HG03025 (cell line): ENCODE measurements at regions not wholly inside any gene's neighbourhood (a gene's known extent, or its start where the extent isn't known, plus 50 kb on each side); places are given as distances from the start of the nearest gene placed in this dataset.

Experiments used
- ATAC-seq: cut with Tn5 transposase; IDR thresholded peaks from one replicate; pipeline ENCODE4 v1.9.1; 2021; ENCODE audit warnings: mild to moderate bottlenecking, moderate library complexity; ENCODE audit not compliant: unreplicated experiment, low FRiP score

GRCh38 chr13:108435393-108436149, 166.1 kb downstream of the TNFSF13B start:
- ATAC-seq: no peak

- no peak for ATAC-seq
These were observed 168.0 kb downstream of the TNFSF13B start for GRCh38 chr13:108437496-108437895.

- ATAC-seq: no peak
These were observed 170.0 kb downstream of the TNFSF13B start for GRCh38 chr13:108439556-108439955.

- no peak for ATAC-seq
These were observed 174.9 kb downstream of the TNFSF13B start for GRCh38 chr13:108444448-108444847.

- no peak for ATAC-seq
These were observed 179.4 kb downstream of the TNFSF13B start for GRCh38 chr13:108448891-108449290.

- no peak for ATAC-seq
These were observed 178.3 kb upstream of the MYO16 start for GRCh38 chr13:108451121-108451520.

- no peak for ATAC-seq
These were observed 174.1 kb upstream of the MYO16 start for GRCh38 chr13:108455320-108455719.

GRCh38 chr13:108460043-108460442, 169.4 kb upstream of the MYO16 start:
- ATAC-seq: no peak

GRCh38 chr13:108460746-108461145, 168.7 kb upstream of the MYO16 start:
- no peak for ATAC-seq

GRCh38 chr13:108463340-108463739, 166.1 kb upstream of the MYO16 start:
- no peak for ATAC-seq

- ATAC-seq: no peak
These were observed 158.5 kb upstream of the MYO16 start for GRCh38 chr13:108470921-108471320.

GRCh38 chr13:108475181-108475580, 154.2 kb upstream of the MYO16 start:
- ATAC-seq: no peak

GRCh38 chr13:108477376-108477775, 152.0 kb upstream of the MYO16 start:
- no peak for ATAC-seq

- ATAC-seq: no peak
These were observed 151.2 kb upstream of the MYO16 start for GRCh38 chr13:108478179-108478578.

GRCh38 chr13:108483981-108484380, 145.4 kb upstream of the MYO16 start:
- no peak for ATAC-seq

GRCh38 chr13:108486096-108486495, 143.3 kb upstream of the MYO16 start:
- ATAC-seq: no peak

GRCh38 chr13:108494991-108495645, 134.3 kb upstream of the MYO16 start:
- ATAC-seq: no peak

- ATAC-seq: no peak
These were observed 133.6 kb upstream of the MYO16 start for GRCh38 chr13:108495646-108496361.

GRCh38 chr13:108496362-108497210, 132.8 kb upstream of the MYO16 start:
- ATAC-seq: no peak

- ATAC-seq: no peak
These were observed 128.7 kb upstream of the MYO16 start for GRCh38 chr13:108500711-108501110.

- no peak for ATAC-seq
These were observed 121.1 kb upstream of the MYO16 start for GRCh38 chr13:108508263-108508662.
